ENCODE measurements at regions not wholly inside any gene's neighbourhood (a gene's known extent, or its start where the extent isn't known, plus 50 kb on each side); places are given as distances from the start of the nearest gene placed in this dataset.

GRCh38 chr10:47077386-47077785 lies 166.2 kb downstream of the PTPN20 start:
- TF ChIP-seq CTCF (IDR thresholded peaks at IDR 0.05) = no peak
- TF ChIP-seq POLR2A (IDR thresholded peaks at IDR 0.05) = no peak
